IPS-NIHi11 (cell line): ENCODE measurements at regions not wholly inside any gene's neighbourhood (a gene's known extent, or its start where the extent isn't known, plus 50 kb on each side); places are given as distances from the start of the nearest gene placed in this dataset.

ENCODE experiments used
- DNase-seq: peaks from one replicate; pipeline ENCODE4 v3.0.0; 2012; ENCODE audit warnings: mixed read lengths, low spot score

DNA sequence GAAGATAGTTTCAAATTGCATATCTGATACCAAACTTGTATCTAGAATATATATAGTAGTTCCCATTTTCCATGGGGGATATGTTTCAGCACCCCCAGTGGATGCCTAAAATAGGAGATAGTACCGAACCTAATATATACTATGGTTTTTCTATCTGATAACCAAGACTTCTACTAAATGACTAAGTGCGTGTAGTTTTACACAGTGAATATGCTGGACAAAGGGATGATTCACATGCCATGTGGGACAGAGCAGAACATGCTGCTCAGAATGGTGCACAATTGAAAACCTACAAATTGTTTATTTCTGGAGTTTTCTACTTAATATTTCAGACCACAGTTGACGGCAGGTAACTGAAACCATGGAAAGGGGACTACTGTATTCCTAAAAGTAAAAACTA, 73.4 kb upstream of the TP63 start:
- no peak for DNase-seq

DNA sequence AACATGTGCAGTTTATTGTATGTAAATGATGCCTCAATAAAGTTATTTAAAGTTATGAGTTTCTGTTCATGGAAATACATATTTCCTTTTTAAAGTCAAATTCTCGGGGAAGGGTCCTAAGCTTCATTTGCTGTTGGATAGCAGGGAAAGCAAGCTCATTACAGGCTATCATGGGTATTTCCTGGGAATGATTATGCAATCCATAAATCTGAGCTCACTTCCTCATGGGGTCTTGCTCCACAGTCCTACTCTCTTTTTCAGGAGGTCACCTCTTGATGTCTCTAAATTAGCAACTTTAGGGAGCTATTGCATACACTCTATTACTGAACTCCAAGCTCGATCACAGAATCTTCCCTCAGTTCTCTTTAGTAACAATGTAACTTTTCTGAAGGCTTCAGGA, 69.9 kb upstream of the TP63 start:
- DNase-seq, result no peak

DNA sequence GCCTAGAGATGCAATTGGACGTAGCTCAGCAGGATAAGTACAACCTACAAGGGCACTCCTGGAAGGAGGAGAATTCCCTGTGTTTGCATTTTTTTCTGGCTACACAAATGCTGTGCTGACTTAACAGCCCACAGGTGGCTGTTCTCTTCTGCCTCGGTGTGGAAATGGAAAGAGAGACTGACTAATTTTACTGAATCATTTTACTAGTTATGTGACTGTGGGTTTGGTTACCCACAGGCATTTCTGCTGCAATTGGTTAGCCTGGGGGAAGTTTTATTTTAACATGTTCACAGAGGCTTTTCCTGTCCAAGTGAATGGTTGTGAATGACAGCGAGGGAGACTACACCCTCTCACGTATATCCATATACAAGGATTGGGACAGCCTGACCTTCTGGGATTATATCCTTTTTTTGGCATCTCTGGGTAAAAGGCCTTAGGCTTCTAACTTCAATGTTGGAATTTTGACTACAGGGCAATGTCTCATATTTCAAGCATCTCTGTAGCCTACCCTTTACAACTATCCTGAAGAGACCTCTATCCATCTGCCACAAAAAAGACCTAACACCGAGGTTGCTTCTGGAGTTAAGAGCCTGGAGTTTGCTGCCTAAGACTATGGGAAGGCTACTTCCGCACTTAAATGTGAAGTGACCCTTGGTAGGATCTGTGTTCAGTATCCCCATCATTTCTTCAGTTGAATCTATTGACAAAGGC, 67.2 kb upstream of the TP63 start:
- DNase-seq, result no peak

DNA sequence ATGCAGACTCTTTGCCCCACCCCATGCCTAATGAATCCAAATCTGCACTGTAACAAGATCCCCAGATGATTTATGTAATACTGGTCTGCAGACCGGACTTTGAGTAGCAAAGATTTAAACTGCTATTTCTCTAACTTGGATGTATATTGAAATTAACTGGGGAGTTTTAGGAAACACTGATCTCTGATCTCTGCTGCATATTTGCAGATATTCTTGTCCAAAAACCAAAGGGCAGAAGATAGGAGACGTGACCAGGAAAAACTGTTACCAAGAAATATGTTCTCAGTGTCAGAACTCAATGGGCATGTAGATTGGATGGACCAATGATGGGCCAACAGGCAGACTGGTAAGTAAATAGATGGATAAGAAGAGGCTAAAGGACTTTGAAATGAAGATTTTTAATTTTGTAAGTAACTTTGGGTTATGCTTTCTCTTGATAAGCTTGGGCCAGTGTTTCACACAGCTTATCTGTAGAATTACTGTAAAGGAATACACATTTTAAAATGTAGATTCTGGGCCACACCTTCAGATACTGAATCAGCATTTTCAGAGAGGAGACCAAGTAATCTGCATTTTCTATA, 64.5 kb upstream of the TP63 start:
- DNase-seq, result no peak

DNA sequence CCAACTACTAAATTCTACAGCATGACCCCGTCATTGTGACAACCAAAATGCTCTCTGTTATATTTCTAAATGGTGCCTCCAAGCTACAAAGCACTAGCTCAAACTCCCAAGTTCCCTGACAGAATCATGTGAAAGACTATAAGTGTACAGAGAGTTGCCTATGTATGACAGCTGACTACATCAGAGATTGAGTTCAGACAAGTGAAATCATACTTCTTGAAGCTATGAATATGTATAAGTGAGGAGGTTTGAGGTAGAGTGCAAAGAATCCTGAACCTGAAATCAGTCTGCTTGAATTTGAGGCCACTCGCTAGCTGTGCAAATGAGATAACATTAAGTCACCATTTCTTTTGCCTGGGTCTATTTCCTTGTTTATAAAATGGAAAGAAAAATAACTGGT, 63.9 kb upstream of the TP63 start:
- no peak for DNase-seq

DNA sequence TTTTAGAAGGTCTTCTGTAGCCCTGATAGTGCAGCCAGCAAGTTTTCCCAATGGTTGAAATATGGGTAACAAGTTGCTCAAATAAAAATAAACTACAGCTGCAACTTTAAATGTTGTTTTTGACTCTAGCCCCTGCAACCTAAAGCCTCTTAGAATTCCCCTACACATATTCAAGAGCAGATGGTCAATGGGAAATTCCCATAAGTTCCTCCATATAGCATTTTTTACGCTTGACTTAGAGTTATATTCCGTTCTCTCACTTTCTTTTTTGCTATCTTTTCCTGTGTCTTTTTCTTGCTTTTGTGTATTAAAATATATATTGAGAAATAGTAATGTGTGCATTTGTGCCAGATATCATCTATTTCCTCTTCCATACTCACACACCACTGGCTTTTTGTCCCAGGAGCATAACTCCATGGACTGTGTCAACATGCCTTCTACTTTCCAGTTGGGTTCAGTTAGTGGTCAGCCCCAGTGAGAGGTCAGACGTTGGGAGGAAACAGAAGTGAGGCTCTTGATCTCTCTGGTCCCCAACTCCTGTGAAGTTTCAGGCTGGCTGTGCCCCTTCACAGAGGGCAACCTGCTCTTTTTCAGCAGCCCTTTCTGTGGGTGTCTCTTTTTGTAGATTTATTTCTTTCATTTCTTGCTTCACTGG, 63.3 kb upstream of the TP63 start:
- DNase-seq, result no peak

DNA sequence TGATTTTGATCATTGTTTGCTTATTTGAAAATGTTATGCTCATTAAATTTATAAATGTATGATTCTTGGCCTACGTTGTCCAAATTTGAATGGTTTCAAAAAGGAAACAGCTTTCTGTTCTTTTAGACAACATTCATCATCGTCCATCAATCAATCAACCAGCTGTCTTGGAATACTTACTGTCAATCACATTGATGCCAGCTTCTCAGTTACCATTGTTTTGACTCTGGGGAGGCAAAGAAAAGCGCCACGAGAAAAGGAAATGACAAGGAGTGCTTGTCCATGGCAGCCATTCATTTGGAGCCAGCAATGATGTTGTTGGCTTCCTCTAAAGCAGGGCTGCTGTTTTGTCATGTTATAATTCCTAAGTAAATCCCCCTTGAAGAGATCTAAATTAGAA, 62.2 kb upstream of the TP63 start:
- no peak for DNase-seq

DNA sequence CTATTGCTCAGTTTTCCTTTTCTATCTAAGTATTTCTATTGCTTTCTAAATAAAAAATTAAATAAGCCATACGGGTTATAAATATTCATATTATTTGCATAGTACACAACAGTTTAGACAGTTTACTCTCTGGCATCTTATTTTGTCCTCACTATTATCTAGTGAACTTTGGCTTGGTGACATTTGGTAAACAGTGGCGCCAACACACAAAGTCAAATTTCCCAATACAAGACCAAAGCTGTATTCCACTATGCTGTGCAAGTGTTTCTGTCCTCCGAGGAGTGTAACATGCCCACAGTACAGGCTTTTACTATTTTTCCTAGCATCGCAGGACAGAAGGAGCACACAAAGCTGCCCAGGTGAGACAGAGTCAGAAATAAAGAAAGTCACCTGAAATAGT, 61.7 kb upstream of the TP63 start:
- DNase-seq, result no peak

DNA sequence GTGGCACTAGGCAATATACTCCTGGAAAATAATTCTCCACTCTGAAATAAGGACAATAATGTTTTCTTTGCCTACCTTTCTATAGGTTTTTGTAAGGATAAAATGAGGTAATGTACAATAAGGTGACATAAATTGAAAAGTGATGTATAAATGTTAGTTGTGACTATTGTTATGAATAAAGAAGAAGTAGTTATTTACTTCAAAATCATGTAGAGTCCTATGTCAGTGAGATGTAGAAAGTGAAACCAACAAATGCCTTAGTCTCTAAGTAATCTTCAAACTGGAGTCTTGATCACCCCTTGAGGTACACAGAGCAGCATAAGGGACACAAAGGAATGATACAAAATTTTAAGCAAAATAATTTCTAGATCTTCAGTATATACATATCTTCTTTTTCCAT, 60.3 kb upstream of the TP63 start:
- DNase-seq, result no peak

DNA sequence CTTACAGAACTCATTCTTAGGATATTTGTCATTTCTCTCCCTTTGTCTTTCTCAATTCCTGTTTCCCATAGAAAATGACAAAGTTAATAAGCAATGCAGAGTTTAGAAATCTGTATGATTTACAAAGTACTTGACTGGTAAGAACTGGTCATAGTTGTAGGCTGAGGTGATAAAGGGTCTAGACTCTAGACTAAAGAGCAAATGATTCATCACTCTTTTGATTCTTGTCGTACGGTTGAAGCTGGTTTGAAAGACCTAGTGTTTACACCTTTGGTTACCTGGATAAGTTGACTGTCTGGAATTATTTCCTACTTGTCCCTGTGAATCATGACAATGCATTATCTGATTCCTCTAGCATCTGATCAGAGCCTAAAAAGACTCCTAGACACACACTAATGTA, 58.9 kb upstream of the TP63 start:
- no peak for DNase-seq

DNA sequence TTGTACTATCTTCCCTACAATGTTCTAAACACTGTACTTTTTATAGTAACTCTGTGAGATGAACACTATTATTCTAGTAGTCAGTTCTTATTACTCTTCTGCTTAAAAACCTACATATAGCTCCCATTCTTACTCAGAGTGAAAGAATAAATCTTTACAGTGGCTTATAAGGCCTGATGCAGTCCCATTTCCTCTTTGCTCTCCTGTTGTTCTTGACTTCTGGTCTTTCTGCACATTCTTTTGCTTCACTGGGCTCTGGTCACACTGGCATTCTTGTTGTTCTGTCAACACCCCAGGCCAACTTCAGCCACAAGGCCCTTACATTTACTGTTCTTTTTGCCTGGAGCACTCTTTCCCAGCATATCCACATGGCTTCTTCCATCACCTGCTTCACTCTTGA, 58.2 kb upstream of the TP63 start:
- no peak for DNase-seq

DNA sequence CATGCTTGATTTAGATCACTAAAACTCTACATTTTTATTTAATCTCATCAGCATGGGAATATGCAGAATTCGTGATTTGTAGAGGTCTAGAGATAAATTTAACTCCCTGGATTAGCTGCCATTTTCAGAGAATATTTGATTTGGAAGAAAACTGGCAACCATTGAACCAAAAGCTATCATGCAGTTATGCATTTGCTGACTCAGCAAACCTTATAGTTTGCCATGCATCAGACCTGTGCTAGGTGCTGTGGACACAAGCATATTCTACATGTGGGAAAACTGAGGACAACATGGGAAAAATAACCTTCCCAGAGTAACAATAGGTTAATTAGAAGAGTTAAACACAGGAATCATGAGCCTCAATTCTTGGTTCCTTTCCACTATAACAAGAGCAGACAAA, 54.7 kb upstream of the TP63 start:
- DNase-seq, result no peak

DNA sequence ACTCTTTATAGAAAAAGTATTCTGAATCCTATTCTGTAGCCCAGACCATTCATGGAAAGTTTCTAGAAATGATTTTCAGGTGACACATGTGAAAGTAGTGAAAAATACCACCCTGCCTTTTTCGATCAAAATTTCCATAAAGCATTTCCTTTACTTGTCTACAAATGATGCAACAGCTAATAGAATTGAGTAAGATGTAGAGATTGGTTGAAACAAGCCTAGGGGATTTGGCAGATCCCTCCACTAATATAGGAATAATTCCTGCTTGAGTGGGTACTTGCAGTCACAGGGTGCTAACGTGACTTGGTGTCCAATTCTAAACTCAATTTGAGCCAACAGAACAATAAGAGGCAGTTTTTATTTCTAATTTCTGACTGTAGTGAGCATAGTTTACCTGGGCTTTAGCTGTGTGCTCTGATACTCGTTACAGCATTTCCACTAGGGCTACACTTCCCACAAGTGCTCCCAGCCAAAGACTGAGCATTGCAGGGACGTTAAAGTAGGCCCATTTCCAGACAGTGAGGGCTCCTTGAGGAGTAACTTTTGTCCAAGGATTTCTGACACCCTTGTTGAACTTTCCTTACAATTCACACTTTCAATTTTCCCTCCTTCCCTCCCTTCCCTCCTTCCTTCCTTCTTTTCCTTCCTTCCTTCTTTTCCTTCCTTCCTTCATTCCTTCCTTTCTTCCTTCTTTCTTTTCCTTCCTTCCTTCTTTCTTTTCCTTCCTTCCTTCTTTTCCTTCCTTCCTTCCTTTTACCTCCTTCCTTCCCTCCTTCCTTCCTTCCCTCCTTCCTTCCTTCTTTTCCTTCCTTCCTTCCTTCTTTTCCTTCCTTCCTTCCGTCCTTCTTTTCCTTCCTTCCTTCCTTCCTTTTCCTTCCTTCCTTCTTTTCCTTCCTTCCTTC, 53.9 kb upstream of the TP63 start:
- DNase-seq, result no peak

DNA sequence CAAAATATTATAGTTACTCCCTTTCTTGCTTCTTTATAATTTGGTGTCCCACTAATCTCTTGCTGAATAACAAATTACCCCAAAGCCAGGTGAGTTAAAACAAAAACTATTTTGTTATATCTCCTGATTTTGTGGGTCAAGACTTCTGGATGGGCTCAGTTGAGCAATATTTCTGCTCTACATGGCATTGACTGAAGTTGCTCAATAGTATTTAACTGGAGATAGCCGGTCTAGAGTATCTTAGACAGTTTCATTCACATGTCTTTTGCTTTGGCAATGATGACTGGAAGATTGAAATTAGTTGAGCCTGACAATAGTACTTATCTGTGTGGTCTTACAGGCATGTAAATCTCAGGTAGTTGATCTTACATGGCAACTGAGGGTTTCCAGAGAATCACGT, 51.0 kb upstream of the TP63 start:
- no peak for DNase-seq
